HG03342 (cell line): ENCODE measurements at regions not wholly inside any gene's neighbourhood (a gene's known extent, or its start where the extent isn't known, plus 50 kb on each side); places are given as distances from the start of the nearest gene placed in this dataset.

Source experiments
- ATAC-seq: cut with Tn5 transposase; IDR thresholded peaks from one replicate; pipeline ENCODE4 v1.9.1; 2021; ENCODE audit warnings: mild to moderate bottlenecking, moderate library complexity; ENCODE audit not compliant: unreplicated experiment

- no peak for ATAC-seq
Observed at GRCh38 chr3:44185396-44185915, 56.2 kb upstream of the TOPAZ1 start.

GRCh38 chr3:44186111-44186672, 55.5 kb upstream of the TOPAZ1 start:
- ATAC-seq = no peak

- no peak for ATAC-seq
Observed at GRCh38 chr3:44186712-44187111, 55.0 kb upstream of the TOPAZ1 start.
